Natural killer cell treated with Interleukin-12 subunit alpha and Interleukin-12 subunit beta and Interleukin-15 and Interleukin-18, amount 100 ng/mL, for 72 hours (primary cell): ENCODE measurements at regions not wholly inside any gene's neighbourhood (a gene's known extent, or its start where the extent isn't known, plus 50 kb on each side); places are given as distances from the start of the nearest gene placed in this dataset.
A peak's percentile ranks its signal among the peaks of the same experiment; 100 is the strongest.
"Not testable (repeated sequence)": the region's sequence is repeated elsewhere in the genome, so short reads cannot be mapped to it uniquely, and the experiment has no call there.

Experiments
- ATAC-seq, 2 donors: fragments of 150-1000 bp; cut with Tn5 transposase in 1 of 2; sonication (Bioruptor Pico), chemical (Tn5 transposase) in 1 of 2; 2 replicates each; pipeline ENCODE4 v1.10.0; 2021
- DNase-seq: peaks from one replicate; pipeline ENCODE4 v3.0.0; 2022; ENCODE audit warnings: low spot score
- H3K27ac Mint-ChIP-seq, 2 donors: 1 replicate in 1 of 2; 2 replicates in 1 of 2; pipeline ENCODE4 v1.8.0; 2022; ENCODE audit warnings: mixed read lengths in 2 of 2, mild to moderate bottlenecking in 1 of 2, moderate library complexity in 1 of 2
- H3K27me3 Mint-ChIP-seq, 2 donors: 1 replicate in 1 of 2; 2 replicates in 1 of 2; pipeline ENCODE4 v1.8.0; 2022; ENCODE audit warnings: mixed read lengths in 2 of 2
- H3K36me3 Mint-ChIP-seq: one replicate; pipeline ENCODE4 v1.8.0; 2022; ENCODE audit warnings: mixed read lengths
- H3K4me1 Mint-ChIP-seq, 2 donors: 1 replicate in 1 of 2; 2 replicates in 1 of 2; pipeline ENCODE4 v1.8.0; 2022; ENCODE audit warnings: low read depth in 2 of 2, mixed read lengths in 2 of 2, mild to moderate bottlenecking in 1 of 2
- H3K4me3 Mint-ChIP-seq: one replicate; pipeline ENCODE4 v1.8.0; 2022; ENCODE audit warnings: mixed read lengths
- H3K9me3 Mint-ChIP-seq: 2 replicates; pipeline ENCODE4 v1.8.0; 2022; ENCODE audit warnings: mixed read lengths

DNA sequence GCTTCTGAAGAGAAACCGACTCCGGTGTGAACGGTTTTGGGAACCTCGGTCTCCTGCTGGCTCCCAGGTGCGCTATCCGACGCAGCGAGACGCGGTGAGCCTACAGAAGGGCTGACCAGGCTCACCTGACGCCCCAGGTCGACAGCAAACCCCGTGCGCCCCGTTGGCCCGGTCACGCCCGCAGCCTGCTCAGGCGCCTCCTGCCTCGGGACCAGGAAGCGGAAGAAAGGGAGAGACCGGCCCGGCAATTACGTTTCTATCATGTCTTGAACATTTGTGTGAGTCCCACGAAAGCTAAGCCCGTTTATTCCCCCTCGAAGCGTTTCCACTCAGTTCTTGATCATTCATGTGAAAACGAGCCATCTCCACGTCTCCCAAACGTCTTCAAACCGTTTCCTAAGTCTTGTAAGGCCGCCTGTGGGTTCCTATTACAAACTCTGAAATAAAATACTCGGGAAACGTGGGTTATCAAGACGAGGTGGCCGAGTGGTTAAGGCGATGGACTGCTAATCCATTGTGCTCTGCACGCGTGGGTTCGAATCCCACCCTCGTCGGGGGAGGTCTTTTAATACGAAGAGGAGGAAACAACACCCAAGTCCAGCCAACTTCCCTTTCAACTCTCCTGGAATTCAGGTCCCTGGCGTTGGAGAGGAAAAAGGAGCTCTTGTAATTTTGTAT lies 150.5 kb upstream of the PRSS16 start:
- no peak for DNase-seq
- ATAC-seq: peak; percentile 56 to 77
- H3K27me3 Mint-ChIP-seq: peaks cover 47 to 70% of the 10 kb centered on the region in 2 donors
- H3K4me3 Mint-ChIP-seq: peak overlapping the region; percentile 81
- H3K36me3 Mint-ChIP-seq: peaks cover 20% of the 10 kb centered on the region
- peak overlapping the region; percentile 61 to 70 for H3K27ac Mint-ChIP-seq
- no peaks in the 10 kb centered on the region for H3K9me3 Mint-ChIP-seq
- peaks cover 13 to 17% of the 10 kb centered on the region in 2 donors for H3K4me1 Mint-ChIP-seq

DNA sequence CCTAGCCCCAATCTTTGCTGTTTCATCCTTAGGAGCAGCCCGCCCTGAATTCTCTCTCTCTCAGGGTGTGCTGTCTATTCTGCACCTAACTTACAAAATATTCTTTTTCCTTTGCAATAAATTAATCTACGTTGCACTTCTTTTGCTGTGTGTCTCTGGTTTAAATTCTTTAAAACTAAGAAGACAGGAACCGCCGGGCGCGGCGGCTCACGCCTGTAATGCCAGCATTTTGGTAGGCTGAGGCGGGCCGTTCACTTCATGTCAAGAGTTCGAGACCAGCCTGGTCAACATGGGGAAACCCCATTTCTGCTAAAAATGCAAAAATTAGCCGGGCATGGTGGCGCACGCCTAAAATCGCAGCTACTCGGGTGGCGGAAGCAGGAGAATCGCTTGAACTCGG lies 148.5 kb upstream of the PRSS16 start:
- Mint-ChIP-seq H3K4me1 (peaks cover 11 to 17% of the 10 kb centered on the region in 2 donors), H3K9me3 (no peaks in the 10 kb centered on the region), H3K27ac (no peak overlapping the region), H3K36me3 (peaks cover 20% of the 10 kb centered on the region), H3K4me3 (no peak overlapping the region), H3K27me3 (peaks cover 38 to 66% of the 10 kb centered on the region in 2 donors)
- ATAC-seq (no peak), DNase-seq (no peak)

DNA sequence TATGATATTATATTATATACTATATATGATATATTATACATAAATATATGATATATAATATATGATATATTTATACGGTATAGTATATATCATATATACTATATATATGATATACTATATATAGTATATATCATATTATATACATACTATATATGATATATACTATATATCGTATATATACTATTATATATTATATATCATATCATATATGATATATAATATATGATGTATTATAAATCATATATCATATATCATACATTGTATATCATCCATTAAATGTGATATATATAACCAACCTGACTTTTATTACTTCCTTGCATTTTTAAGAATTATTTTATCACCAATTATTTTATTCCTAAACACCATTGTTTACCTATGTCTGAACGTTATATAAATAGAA lies 146.6 kb upstream of the PRSS16 start:
- H3K9me3 Mint-ChIP-seq: no peaks in the 10 kb centered on the region
- DNase-seq: no peak
- H3K27ac Mint-ChIP-seq: no peak overlapping the region
- H3K36me3 Mint-ChIP-seq: peaks cover 19% of the 10 kb centered on the region
- no peak overlapping the region for H3K4me3 Mint-ChIP-seq
- ATAC-seq: no peak
- H3K27me3 Mint-ChIP-seq: peaks cover 33 to 48% of the 10 kb centered on the region in 2 donors
- H3K4me1 Mint-ChIP-seq: peaks cover 11 to 17% of the 10 kb centered on the region in 2 donors

DNA sequence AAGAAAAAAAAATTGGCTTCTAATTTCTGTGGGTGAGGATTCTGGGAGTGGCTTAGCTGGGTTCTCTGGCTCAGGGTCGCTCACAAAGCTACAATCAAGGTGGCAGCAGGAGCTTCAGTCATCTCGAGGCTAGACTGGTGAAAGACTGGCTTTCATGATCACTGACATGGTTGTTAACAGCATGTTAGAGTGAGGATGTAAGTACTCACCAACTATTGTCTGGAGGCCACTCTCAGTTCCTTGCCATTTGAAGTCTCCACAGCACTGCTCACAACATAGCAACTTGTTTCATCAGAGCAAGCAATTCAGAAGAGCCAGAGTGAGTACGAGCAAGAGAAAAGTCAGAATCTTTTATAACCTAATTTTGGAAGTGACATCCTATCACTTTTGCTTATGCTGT lies 145.7 kb upstream of the PRSS16 start:
- ATAC-seq (no peak), DNase-seq (no peak)
- Mint-ChIP-seq H3K9me3 (no peaks in the 10 kb centered on the region), H3K4me3 (no peak overlapping the region), H3K36me3 (peaks cover 12% of the 10 kb centered on the region), H3K4me1 (peaks cover 7 to 9% of the 10 kb centered on the region in 2 donors), H3K27me3 (peaks cover 26 to 39% of the 10 kb centered on the region in 2 donors), H3K27ac (no peak overlapping the region)

DNA sequence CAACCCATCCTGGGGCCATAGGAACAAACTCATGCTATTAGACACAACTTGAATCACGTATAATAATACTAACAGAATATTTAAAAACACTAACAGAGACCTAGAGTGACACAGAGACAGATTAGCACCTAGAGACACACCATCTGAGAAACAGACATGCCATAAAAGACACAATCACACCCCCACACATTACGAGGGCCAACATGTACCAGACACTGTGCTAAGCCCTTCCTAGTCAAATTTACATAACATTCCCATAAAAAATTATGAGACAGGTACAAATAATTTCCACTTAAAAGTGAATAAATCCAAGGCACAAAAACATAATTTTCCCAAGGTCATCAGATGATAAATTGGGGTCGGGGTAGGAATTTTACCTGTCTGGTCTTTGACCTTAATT lies 141.1 kb upstream of the PRSS16 start:
- H3K9me3 Mint-ChIP-seq: no peaks in the 10 kb centered on the region
- DNase-seq (no peak), ATAC-seq (no peak)
- H3K27ac Mint-ChIP-seq: no peak overlapping the region
- H3K27me3 Mint-ChIP-seq: peaks cover 14 to 17% of the 10 kb centered on the region in 2 donors
- no peak overlapping the region for H3K4me3 Mint-ChIP-seq
- no peaks in the 10 kb centered on the region for H3K4me1 Mint-ChIP-seq
- H3K36me3 Mint-ChIP-seq: no peaks in the 10 kb centered on the region

DNA sequence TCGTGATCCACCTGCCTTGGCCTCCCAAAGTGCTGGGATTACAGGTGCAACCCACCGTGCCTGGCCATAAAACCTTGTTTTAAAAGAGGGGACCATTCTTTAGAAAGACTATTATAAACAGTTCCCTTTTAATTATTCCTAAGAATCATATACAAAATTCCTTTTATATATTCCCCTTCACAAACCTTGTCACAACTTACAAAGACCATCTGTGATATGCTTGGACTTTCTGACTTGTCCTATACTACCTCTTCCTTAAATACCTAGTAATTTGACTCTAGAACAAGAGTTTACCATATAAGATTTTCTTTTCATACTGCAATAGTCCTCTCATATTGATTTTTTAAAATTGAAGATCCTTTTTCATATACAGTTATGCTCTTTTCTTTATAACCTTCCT lies 135.8 kb upstream of the PRSS16 start:
- no peak overlapping the region for H3K27ac Mint-ChIP-seq
- H3K27me3 Mint-ChIP-seq: peaks cover 19 to 28% of the 10 kb centered on the region in 2 donors
- H3K9me3 Mint-ChIP-seq: peaks cover 2% of the 10 kb centered on the region
- H3K4me3 Mint-ChIP-seq: no peak overlapping the region
- DNase-seq (no peak), ATAC-seq (no peak)
- H3K4me1 Mint-ChIP-seq: peaks cover 0 to 3% of the 10 kb centered on the region in 2 donors
- H3K36me3 Mint-ChIP-seq: peaks cover 7% of the 10 kb centered on the region

DNA sequence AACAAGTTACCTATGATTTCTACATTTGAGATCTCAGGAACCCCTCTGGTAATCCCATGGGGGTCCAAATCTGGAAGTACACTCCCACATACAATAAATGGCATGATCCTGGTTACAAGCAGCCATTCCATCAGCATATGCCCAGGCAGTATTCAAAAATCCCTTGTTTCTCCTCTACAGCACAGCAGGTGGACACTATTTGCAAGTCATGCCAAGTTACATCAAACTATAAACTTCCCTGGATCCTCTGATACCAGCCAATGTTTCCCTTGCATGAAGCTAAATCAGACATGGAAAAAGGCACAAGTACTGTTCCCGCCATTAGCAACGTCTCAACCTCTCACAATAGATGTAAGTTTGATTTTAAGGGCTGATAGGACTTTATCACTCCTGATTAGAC lies 134.5 kb upstream of the PRSS16 start:
- DNase-seq (no peak), ATAC-seq (no peak)
- Mint-ChIP-seq H3K4me3 (no peak overlapping the region), H3K27me3 (peaks cover 19 to 28% of the 10 kb centered on the region in 2 donors), H3K27ac (no peak overlapping the region), H3K9me3 (peaks cover 2% of the 10 kb centered on the region), H3K36me3 (peaks cover 7% of the 10 kb centered on the region), H3K4me1 (peaks cover 0 to 3% of the 10 kb centered on the region in 2 donors)

DNA sequence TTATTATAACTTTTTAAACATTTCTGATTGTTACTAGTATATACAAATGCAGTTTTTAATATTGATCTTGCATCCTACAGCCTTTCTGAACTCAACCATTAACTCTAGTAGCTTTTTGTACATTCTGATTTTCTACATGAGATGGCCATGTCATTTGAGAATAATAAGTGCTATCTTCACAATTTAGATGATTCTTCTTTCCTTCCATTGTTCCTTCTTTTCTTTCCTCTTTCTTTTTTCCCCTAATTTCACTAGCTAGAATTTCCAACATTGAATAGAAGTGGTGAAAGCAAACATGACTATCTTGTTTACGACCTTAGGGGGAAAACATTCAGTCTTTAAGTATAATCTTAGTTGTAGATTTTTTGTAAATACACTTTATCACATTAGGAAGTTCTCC lies 128.2 kb upstream of the PRSS16 start:
- no peak for DNase-seq
- Mint-ChIP-seq H3K27ac (no peak overlapping the region), H3K36me3 (peaks cover 4% of the 10 kb centered on the region), H3K4me3 (no peak overlapping the region), H3K4me1 (peaks cover 7% of the 10 kb centered on the region in 2 donors), H3K9me3 (peaks cover 2% of the 10 kb centered on the region), H3K27me3 (peaks cover 13 to 18% of the 10 kb centered on the region in 2 donors)
- ATAC-seq: no peak

DNA sequence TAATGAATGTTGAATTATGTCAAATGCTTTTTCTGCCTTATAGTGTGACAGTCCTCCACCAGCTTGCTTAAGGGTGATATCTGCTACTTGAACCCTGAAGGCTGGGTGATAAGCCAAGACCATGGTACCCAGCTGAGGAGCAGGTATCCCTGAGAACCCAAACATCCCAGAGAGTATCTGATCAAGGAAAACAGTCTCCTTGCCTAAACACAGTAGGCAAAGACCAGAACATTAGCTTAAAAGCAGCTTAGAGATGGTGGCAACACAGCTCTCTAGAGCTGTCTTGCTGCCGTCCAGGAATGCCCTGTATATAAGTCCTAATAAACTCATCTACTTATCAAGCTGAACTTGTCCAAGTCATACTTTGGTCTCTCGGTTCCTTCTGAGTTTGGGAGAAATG lies 127.7 kb upstream of the PRSS16 start:
- Mint-ChIP-seq H3K9me3 (peaks cover 2% of the 10 kb centered on the region), H3K27me3 (peaks cover 11 to 14% of the 10 kb centered on the region in 2 donors), H3K36me3 (peaks cover 4% of the 10 kb centered on the region), H3K4me3 (no peak overlapping the region), H3K27ac (no peak overlapping the region), H3K4me1 (peaks cover 6 to 7% of the 10 kb centered on the region in 2 donors)
- no peak for ATAC-seq
- DNase-seq: no peak

DNA sequence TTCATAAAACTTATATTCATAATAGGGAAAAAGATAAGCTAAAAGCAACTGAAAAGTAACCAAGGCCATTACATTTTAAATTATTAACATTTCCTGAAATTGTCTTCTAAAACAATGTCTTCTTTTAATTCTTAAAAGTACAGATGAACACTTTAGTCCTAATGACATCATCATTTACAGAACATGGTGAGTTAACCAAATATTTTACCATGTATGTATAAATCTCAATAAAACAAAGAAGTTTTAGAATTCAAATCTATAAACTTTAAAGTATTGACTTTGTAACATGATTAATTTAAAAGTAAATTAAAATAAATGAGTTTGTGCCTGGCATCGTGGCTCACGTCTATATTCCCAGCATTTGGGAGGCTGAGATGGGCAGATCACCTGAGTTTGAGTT lies 125.9 kb upstream of the PRSS16 start:
- Mint-ChIP-seq H3K36me3 (peaks cover 4% of the 10 kb centered on the region), H3K4me1 (peaks cover 4 to 14% of the 10 kb centered on the region in 2 donors), H3K27me3 (peaks cover 6% of the 10 kb centered on the region in 2 donors), H3K4me3 (no peak overlapping the region), H3K9me3 (no peaks in the 10 kb centered on the region), H3K27ac (no peak overlapping the region)
- ATAC-seq: no peak
- DNase-seq: no peak

DNA sequence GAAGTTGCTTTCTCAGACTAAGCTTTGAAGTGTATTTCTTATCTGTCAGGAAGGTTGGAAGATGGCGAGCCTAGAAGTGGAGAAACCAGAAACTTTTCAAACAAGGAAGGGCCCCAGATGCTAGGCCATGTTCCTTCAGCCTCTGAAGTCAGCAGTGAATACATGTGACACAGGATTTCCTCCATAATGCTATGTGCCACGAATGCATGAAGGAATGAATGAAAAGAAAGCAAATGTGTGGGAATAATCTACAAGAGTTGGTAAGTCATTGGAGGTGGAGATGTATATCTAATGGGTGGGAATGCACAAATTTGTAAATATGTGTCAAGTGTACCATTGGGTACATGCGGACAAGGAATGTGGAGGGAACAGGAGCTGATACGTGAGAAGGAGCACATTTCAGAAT lies 123.2 kb upstream of the PRSS16 start:
- H3K9me3 Mint-ChIP-seq: no peaks in the 10 kb centered on the region
- H3K4me1 Mint-ChIP-seq: peaks cover 8 to 24% of the 10 kb centered on the region in 2 donors
- no peak overlapping the region for H3K27ac Mint-ChIP-seq
- no peak overlapping the region for H3K4me3 Mint-ChIP-seq
- DNase-seq (no peak), ATAC-seq (no peak)
- peaks cover 4% of the 10 kb centered on the region for H3K36me3 Mint-ChIP-seq
- H3K27me3 Mint-ChIP-seq: peaks cover 3 to 5% of the 10 kb centered on the region in 2 donors

DNA sequence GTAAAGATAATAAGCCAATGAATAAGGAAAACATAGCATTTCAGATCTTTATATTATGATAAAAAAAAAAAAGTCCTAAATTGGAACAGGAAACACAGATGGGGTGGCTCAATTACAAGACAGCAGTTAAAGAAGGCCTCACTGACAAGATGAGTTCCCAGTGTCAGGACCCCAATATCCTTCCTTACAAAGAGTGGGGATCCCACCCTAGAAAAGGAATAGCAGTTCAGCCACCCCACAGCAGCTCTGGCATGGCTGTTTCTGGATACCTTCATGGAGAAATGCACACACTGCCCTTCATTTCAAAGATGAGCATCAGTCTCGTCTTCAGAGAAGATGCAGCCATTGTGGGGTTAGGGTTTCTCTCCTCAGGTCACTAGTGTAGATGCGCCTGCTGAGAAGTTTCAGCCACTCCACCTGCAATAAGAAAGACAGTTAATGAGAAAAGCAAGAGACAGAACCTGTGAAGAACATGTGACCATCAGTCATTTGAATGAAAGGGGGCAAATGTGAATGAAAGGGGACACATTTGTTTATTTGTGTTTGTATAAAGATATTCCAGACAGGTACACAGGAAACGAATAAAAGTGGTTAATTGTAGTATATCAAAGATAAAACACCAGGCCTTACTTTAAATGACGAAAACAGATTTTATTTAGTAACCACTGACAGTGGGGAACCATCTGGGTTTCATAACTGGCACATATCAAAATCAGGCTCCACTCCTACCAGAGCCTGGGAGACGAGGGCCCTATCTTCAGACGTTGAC lies 121.3 kb upstream of the PRSS16 start:
- H3K27ac Mint-ChIP-seq: peak overlapping the region; percentile 54 to 80
- no peaks in the 10 kb centered on the region for H3K9me3 Mint-ChIP-seq
- H3K4me1 Mint-ChIP-seq: peaks cover 4 to 22% of the 10 kb centered on the region in 2 donors
- H3K4me3 Mint-ChIP-seq: peak overlapping the region; percentile 76
- H3K36me3 Mint-ChIP-seq: no peaks in the 10 kb centered on the region
- H3K27me3 Mint-ChIP-seq: no peaks in the 10 kb centered on the region
- ATAC-seq (no peak), DNase-seq (no peak)

DNA sequence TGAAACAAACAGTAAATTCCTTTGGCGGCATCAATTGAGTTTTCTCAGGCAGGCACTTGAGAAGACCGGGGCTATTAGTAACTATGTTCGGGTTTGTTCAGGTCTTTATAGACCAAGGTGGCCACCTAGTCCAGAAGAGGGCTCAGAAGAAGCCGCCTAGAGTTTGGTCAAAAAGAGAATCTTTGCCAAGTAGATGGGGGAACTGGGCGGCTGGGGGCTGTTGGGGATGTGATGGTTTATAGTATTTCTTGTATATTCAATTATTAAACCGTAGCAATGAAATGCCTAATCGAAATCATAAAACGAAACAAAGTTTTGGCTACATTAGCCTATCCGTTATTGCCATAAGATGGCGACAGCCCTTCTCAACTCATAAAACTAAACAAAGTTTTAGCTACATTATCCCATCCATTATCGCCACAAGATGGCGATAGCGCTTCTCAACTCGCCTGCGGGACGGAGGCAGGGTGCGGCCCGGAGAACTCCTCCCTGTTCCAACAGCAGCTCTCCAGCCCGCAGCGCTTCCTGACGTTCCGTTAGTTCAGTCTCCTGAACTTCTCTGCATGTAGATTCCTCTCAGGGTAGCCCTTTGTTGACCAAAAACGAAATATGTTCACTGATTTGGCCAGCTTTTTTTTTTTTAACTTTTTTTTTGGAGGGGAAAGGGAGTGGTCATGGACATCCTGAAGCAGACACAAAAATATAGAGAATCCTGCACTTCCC lies 120.5 kb upstream of the PRSS16 start:
- H3K27me3 Mint-ChIP-seq: no peaks in the 10 kb centered on the region
- DNase-seq (peak; percentile 85), ATAC-seq (peak; percentile 76 to 80)
- no peaks in the 10 kb centered on the region for H3K36me3 Mint-ChIP-seq
- H3K27ac Mint-ChIP-seq: peak overlapping the region; percentile 54 to 80
- H3K4me3 Mint-ChIP-seq: peak overlapping the region; percentile 76
- H3K9me3 Mint-ChIP-seq: no peaks in the 10 kb centered on the region
- H3K4me1 Mint-ChIP-seq: peaks cover 4 to 22% of the 10 kb centered on the region in 2 donors

DNA sequence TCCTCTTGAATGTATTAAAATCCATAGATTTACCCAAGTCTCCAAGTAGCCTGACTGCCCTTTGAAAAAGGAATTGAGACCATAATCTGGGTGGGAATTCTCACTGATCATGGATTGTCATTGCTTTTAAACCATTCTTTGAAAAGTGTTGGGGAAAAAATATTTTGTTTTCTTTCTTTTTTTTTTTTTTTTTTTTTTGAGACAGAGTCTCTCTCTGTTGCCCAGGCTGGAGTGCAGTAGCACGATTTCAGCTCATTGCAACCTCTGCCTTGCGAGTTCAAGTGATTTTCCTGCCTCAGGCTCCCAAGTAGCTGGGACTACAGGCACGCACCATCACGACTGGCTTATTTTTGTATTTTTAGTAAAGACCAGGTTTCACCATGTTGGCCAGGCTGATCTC lies 119.6 kb upstream of the PRSS16 start:
- not testable (repeated sequence) for H3K9me3 Mint-ChIP-seq, H3K36me3 Mint-ChIP-seq, ATAC-seq, H3K27me3 Mint-ChIP-seq, DNase-seq
- peak overlapping the region; percentile 76 for H3K4me3 Mint-ChIP-seq
- peak overlapping the region in 1 of 2 donors; percentile 80 for H3K27ac Mint-ChIP-seq
- H3K4me1 Mint-ChIP-seq: peaks cover 4 to 22% of the 10 kb centered on the region in 2 donors
